H1 (cell line): ENCODE measurements at regions not wholly inside any gene's neighbourhood (a gene's known extent, or its start where the extent isn't known, plus 50 kb on each side); places are given as distances from the start of the nearest gene placed in this dataset.

ENCODE experiments used
- CTCF ChIA-PET: fragments of 300-600 bp; sonication (Branson Sonifier 250); formaldehyde crosslinking; loops from one replicate; lab custom pipeline; 2021; ENCODE audit not compliant: partially characterized antibody; lab: Charles Lee
- POLR2A ChIA-PET: fragments of 300-600 bp; sonication (Branson Sonifier 250); formaldehyde crosslinking; loops from one replicate; lab custom pipeline; 2021; ENCODE audit warnings: inconsistent platforms; ENCODE audit not compliant: partially characterized antibody; lab: Charles Lee
- DNase-seq, 2 experiments: peaks; one replicate each; pipeline versions ENCODE4 v3.0.0 to v3.0.0-alpha.2; 2010 to 2022; ENCODE audit warnings: low spot score in 2 of 2, low read depth in 1 of 2, mixed read lengths in 1 of 2
- FAIRE-seq: peaks from 2 replicates; lab custom pipeline; 2011; peaks lifted over from hg19 to GRCh38; lab: Jason Lieb, UNC
- H2AFZ ChIP-seq: 2 replicates; pipeline ENCODE4 v1.8.1; 2012; ENCODE audit warnings: low read length, inconsistent platforms
- H2AK5ac ChIP-seq: 2 replicates; pipeline ENCODE4 v1.6.1; 2013; ENCODE audit warnings: low read depth, low read length
- H2BK120ac ChIP-seq: replicated peaks from 2 replicates; pipeline ENCODE3; 2013; ENCODE audit warnings: low read depth, low read length, inconsistent platforms
- H2BK12ac ChIP-seq: 2 replicates; pipeline ENCODE4 v1.6.1; 2013; ENCODE audit warnings: low read depth, low read length
- H2BK15ac ChIP-seq: 2 replicates; pipeline ENCODE4 v1.6.1; 2013; ENCODE audit warnings: low read length
- H2BK20ac ChIP-seq: 2 replicates; pipeline ENCODE4 v1.6.1; 2013; ENCODE audit warnings: low read length
- H2BK5ac ChIP-seq: 2 replicates; pipeline ENCODE4 v1.6.1; 2013; ENCODE audit warnings: low read depth, low read length
- H3K14ac ChIP-seq: 2 replicates; pipeline ENCODE4 v1.6.1; 2013; ENCODE audit warnings: inconsistent platforms; ENCODE audit not compliant: insufficient read length
- H3K18ac ChIP-seq: 2 replicates; pipeline ENCODE4 v1.6.1; 2013; ENCODE audit warnings: low read length; ENCODE audit errors: extremely low read depth
- H3K23ac ChIP-seq: 2 replicates; pipeline ENCODE4 v1.6.1; 2013; ENCODE audit warnings: inconsistent platforms; ENCODE audit not compliant: insufficient read length
- H3K23me2 ChIP-seq: 2 replicates; pipeline ENCODE4 v1.6.1; 2013; ENCODE audit warnings: low read depth, low read length
- H3K27ac ChIP-seq: 2 replicates; pipeline ENCODE4 v1.6.1; 2011; ENCODE audit warnings: low read depth, low read length, inconsistent platforms
- H3K27me3 ChIP-seq, 4 experiments: replicated peaks in 1 of 4; 1 replicate in 1 of 4; 2 replicates in 3 of 4; pipeline versions ENCODE4 v1.6.1 to v1.8.1; 2011 to 2013; ENCODE audit warnings: low read length in 3 of 4, mild to moderate bottlenecking in 3 of 4, inconsistent platforms in 2 of 4, mixed read lengths in 2 of 4, moderate library complexity in 1 of 4; ENCODE audit not compliant: control insufficient read depth in 3 of 4, insufficient read depth in 3 of 4; ENCODE audit errors: extremely low read depth in 1 of 4
- H3K36me3 ChIP-seq, 4 experiments: 2 replicates each; pipeline versions ENCODE4 v1.6.1 to v1.8.1; 2011 to 2013; ENCODE audit warnings: mild to moderate bottlenecking in 4 of 4, low read length in 3 of 4, moderate library complexity in 2 of 4, control low read depth in 1 of 4, inconsistent platforms in 1 of 4; ENCODE audit not compliant: insufficient read depth in 4 of 4, control insufficient read depth in 2 of 4
- H3K4ac ChIP-seq: replicated peaks from 2 replicates; pipeline ENCODE3; 2013; ENCODE audit warnings: low read length, low read depth, mixed read lengths, inconsistent platforms; ENCODE audit not compliant: insufficient read length
- H3K4me1 ChIP-seq, 4 experiments: replicated peaks in 1 of 4; 1 replicate in 1 of 4; 2 replicates in 3 of 4; pipeline versions ENCODE4 v1.6.1 to v1.8.1; 2011 to 2013; ENCODE audit warnings: low read length in 3 of 4, inconsistent platforms in 2 of 4, mixed read lengths in 1 of 4; ENCODE audit not compliant: insufficient read depth in 4 of 4, control insufficient read depth in 3 of 4
- H3K4me2 ChIP-seq, 2 experiments: 2 replicates each; pipeline versions ENCODE4 v1.6.1 to v1.8.1; 2011 to 2013; ENCODE audit warnings: low read depth in 2 of 2, low read length in 2 of 2, control low read depth in 1 of 2, inconsistent platforms in 1 of 2, mild to moderate bottlenecking in 1 of 2; ENCODE audit not compliant: insufficient read depth in 1 of 2
- H3K4me3 ChIP-seq, 4 experiments: fragments of 200-600, 300-600 bp in 1 of 4; sonication (generic), shearing (Covaris generic), sonication (Bioruptor Twin) in 1 of 4; 2 replicates each; pipeline versions ENCODE4 v1.5.1 to v1.8.1; 2011 to 2016; ENCODE audit warnings: low read length in 4 of 4, low read depth in 3 of 4, control low read depth in 2 of 4, inconsistent platforms in 2 of 4, mild to moderate bottlenecking in 2 of 4, mixed read lengths in 1 of 4, moderate library complexity in 1 of 4; ENCODE audit not compliant: insufficient read depth in 2 of 4; ENCODE audit errors: extremely low read depth in 1 of 4
- H3K56ac ChIP-seq: replicated peaks from 2 replicates; pipeline ENCODE3; 2013; ENCODE audit warnings: low read depth, mild to moderate bottlenecking, mixed read lengths, low read length, inconsistent platforms; ENCODE audit not compliant: insufficient read length
- H3K79me1 ChIP-seq: 2 replicates; pipeline ENCODE4 v1.6.1; 2013; ENCODE audit warnings: low read depth, low read length, control low read depth
- H3K79me2 ChIP-seq, 2 experiments: 2 replicates each; pipeline versions ENCODE4 v1.6.1 to v1.8.1; 2012 to 2013; ENCODE audit warnings: low read length in 2 of 2, mild to moderate bottlenecking in 2 of 2, inconsistent platforms in 1 of 2; ENCODE audit not compliant: insufficient read depth in 2 of 2, control insufficient read depth in 1 of 2
- H3K9ac ChIP-seq, 4 experiments: replicated peaks in 1 of 4; 1 replicate in 1 of 4; 2 replicates in 3 of 4; pipeline versions ENCODE4 v1.6.1 to v1.8.1; 2011 to 2013; ENCODE audit warnings: low read depth in 3 of 4, low read length in 3 of 4, control low read depth in 2 of 4, mild to moderate bottlenecking in 2 of 4, moderate library complexity in 2 of 4, inconsistent platforms in 1 of 4; ENCODE audit errors: extremely low read depth in 1 of 4
- H3K9me3 ChIP-seq, 2 experiments: 2 replicates each; pipeline versions ENCODE4 v1.6.1 to v1.8.1; 2012 to 2013; ENCODE audit warnings: mild to moderate bottlenecking in 2 of 2, moderate library complexity in 2 of 2, control low read depth in 1 of 2, inconsistent platforms in 1 of 2, low read depth in 1 of 2, low read length in 1 of 2, mixed read lengths in 1 of 2; ENCODE audit not compliant: insufficient read depth in 2 of 2
- H4K20me1 ChIP-seq, 2 experiments: replicated peaks in 1 of 2; 2 replicates each; pipeline versions ENCODE3 to v1.8.1; 2011 to 2013; ENCODE audit warnings: inconsistent platforms in 2 of 2, low read length in 2 of 2, mild to moderate bottlenecking in 1 of 2; ENCODE audit not compliant: insufficient read depth in 2 of 2, control insufficient read depth in 1 of 2
- H4K5ac ChIP-seq: 2 replicates; pipeline ENCODE4 v1.6.1; 2013; ENCODE audit warnings: low read length, low read depth, mixed read lengths, inconsistent platforms; ENCODE audit not compliant: insufficient read length
- H4K8ac ChIP-seq: 2 replicates; pipeline ENCODE4 v1.8.0; 2013; ENCODE audit warnings: mild to moderate bottlenecking, moderate library complexity, low read length, inconsistent platforms; ENCODE audit not compliant: insufficient read depth; ENCODE audit errors: extremely low read depth
- H4K91ac ChIP-seq: replicated peaks from 2 replicates; pipeline ENCODE3; 2013; ENCODE audit warnings: low read length, mixed read lengths, inconsistent platforms; ENCODE audit not compliant: insufficient read length
- BRCA1 ChIP-seq: IDR thresholded peaks from 2 replicates; pipeline ENCODE4 v1.6.1; 2012; ENCODE audit warnings: low read depth, low read length, improper control_type of control experiment
- CEBPB ChIP-seq: IDR thresholded peaks from 2 replicates; pipeline ENCODE4 v1.6.1; 2012; ENCODE audit warnings: low read depth, low read length
- CTBP2 ChIP-seq: IDR thresholded peaks from 2 replicates; pipeline ENCODE4 v1.7.0; 2011; ENCODE audit warnings: borderline replicate concordance, mild to moderate bottlenecking, moderate library complexity, mixed read lengths, low read length; ENCODE audit not compliant: insufficient read depth, insufficient read length
- EGR1 ChIP-seq: IDR thresholded peaks from 2 replicates; pipeline ENCODE4 v1.6.1; 2011; ENCODE audit warnings: low read depth, low read length, borderline replicate concordance
- JUND ChIP-seq: IDR thresholded peaks from 2 replicates; pipeline ENCODE4 v1.6.1; 2011; ENCODE audit warnings: mild to moderate bottlenecking, improper control_type of control experiment, low read length
- KDM4A ChIP-seq: IDR thresholded peaks from one replicate; pipeline ENCODE4 v1.7.1; 2012; ENCODE audit warnings: low read depth, mild to moderate bottlenecking, moderate library complexity, low read length, inconsistent platforms; ENCODE audit not compliant: severe bottlenecking
- KDM5A ChIP-seq: fragments of 200-600 bp; IDR thresholded peaks from 2 replicates; pipeline ENCODE4 v1.7.1; 2012; ENCODE audit warnings: mild to moderate bottlenecking, low read length, inconsistent platforms, mixed read lengths
- PHF8 ChIP-seq: fragments of 200-600 bp; sonication (generic); conservative IDR thresholded peaks from 2 replicates; pipeline ENCODE4 v1.7.1; 2012; ENCODE audit warnings: low read depth, mild to moderate bottlenecking, inconsistent platforms, low read length, moderate library complexity
- POU5F1 ChIP-seq: IDR thresholded peaks from 2 replicates; pipeline ENCODE4 v1.6.1; 2011; ENCODE audit warnings: low read depth, mild to moderate bottlenecking, low read length, moderate library complexity
- SAP30 ChIP-seq: fragments of 300-600 bp; sonication (generic); IDR thresholded peaks from 2 replicates; pipeline ENCODE4 v1.7.1; 2012; ENCODE audit warnings: low read length, moderate library complexity, mild to moderate bottlenecking, inconsistent platforms; ENCODE audit not compliant: insufficient read depth, insufficient replicate concordance
- SIRT6 ChIP-seq: IDR thresholded peaks from one replicate; pipeline ENCODE4 v1.7.1; 2012; ENCODE audit warnings: low read length, inconsistent platforms
- TAF1 ChIP-seq: IDR thresholded peaks from 2 replicates; pipeline ENCODE4 v1.6.1; 2011; ENCODE audit warnings: mild to moderate bottlenecking, low read depth, low read length
- TBP ChIP-seq: IDR thresholded peaks from 2 replicates; pipeline ENCODE4 v1.6.1; 2011; ENCODE audit warnings: low read depth, low read length, improper control_type of control experiment
- WGBS, 2 experiments: shearing (Covaris generic) in 1 of 2; methylation state at CpG; one replicate each; pipeline versions ENCODE4 v1.1.6 to v1.1.7; 2013 to 2015; ENCODE audit warnings: low lambda C conversion rate in 2 of 2, mixed read lengths in 2 of 2, inconsistent platforms in 1 of 2, low coverage in 1 of 2, missing lambda C conversion rate in 1 of 2; ENCODE audit not compliant: insufficient replicate concordance in 2 of 2, insufficient coverage in 1 of 2, insufficient read length in 1 of 2; ENCODE audit errors: extremely low coverage in 1 of 2, missing lambda C conversion rate in 1 of 2; 5-methylcytosine and 5-hydroxymethylcytosine counted together

GRCh38 chr21:38905328-38905727 is 99.6 kb downstream of the ETS2 start:
- WGBS, 2 experiments: 89% methylated on average over 1 of the region's 4 CpGs; no CpG with 5 or more reads in 1 of the 2 experiments
- Histone ChIP-seq H2AFZ (no peak overlapping the region), H3K79me2 (no peaks in the 10 kb centered on the region), H4K91ac (no peak overlapping the region), H2BK12ac (no peak overlapping the region), H4K8ac (no peak overlapping the region), H2BK15ac (no peak overlapping the region), H3K14ac (no peak overlapping the region), H4K5ac (no peak overlapping the region), H3K18ac (no peak overlapping the region), H3K9ac (no peak overlapping the region), H3K23me2 (no peaks in the 10 kb centered on the region), H3K4ac (no peak overlapping the region), H3K79me1 (no peaks in the 10 kb centered on the region), H3K56ac (no peak overlapping the region), H2BK20ac (no peak overlapping the region), H3K27me3 (no peaks in the 10 kb centered on the region; a peak in 2 of 7 replicates), H2BK120ac (no peak overlapping the region), H3K23ac (no peak overlapping the region), H2AK5ac (no peak overlapping the region), H3K9me3 (no peaks in the 10 kb centered on the region), H3K36me3 (no peaks in the 10 kb centered on the region), H3K4me3 (no peak overlapping the region), H3K4me1 (peaks cover 0 to 9% (median 2%) of the 10 kb centered on the region in 4 experiments; a peak in 5 of 7 replicates), H3K4me2 (no peak overlapping the region), H3K27ac (no peak overlapping the region), H2BK5ac (no peak overlapping the region), H4K20me1 (no peaks in the 10 kb centered on the region)
- CTCF ChIA-PET: no interaction called here
- no peak for DNase-seq
- FAIRE-seq: no peak
- POLR2A ChIA-PET: no interaction called here
- TF ChIP-seq EGR1 (no peak), TBP (no peak), KDM4A (no peak), TAF1 (no peak), POU5F1 (no peak), SIRT6 (no peak), SAP30 (no peak), CEBPB (no peak), PHF8 (no peak), BRCA1 (no peak), KDM5A (no peak), CTBP2 (no peak), JUND (no peak)
